Mesenchymal stem cell (in vitro differentiated cells and primary cell): ENCODE measurements at regions not wholly inside any gene's neighbourhood (a gene's known extent, or its start where the extent isn't known, plus 50 kb on each side); places are given as distances from the start of the nearest gene placed in this dataset.

Experiments used
- DNase-seq: peaks from one replicate; pipeline ENCODE4 v3.0.0-alpha.2; 2013
- H2AFZ ChIP-seq: one replicate; pipeline ENCODE4 v1.6.1; 2013; ENCODE audit warnings: low read depth, mild to moderate bottlenecking, control low read depth, inconsistent platforms, low read length, moderate library complexity
- H2AK5ac ChIP-seq: 2 replicates; pipeline ENCODE4 v1.6.1; 2013; ENCODE audit warnings: low read length, moderate library complexity, mild to moderate bottlenecking, inconsistent platforms; ENCODE audit not compliant: severe bottlenecking
- H2BK120ac ChIP-seq: one replicate; pipeline ENCODE4 v1.6.1; 2013; ENCODE audit warnings: low read depth, mild to moderate bottlenecking, inconsistent platforms, low read length, moderate library complexity
- H2BK12ac ChIP-seq, 2 experiments: one replicate each; pipeline ENCODE4 v1.6.1; 2013; ENCODE audit warnings: inconsistent platforms in 2 of 2, low read length in 2 of 2, mild to moderate bottlenecking in 2 of 2, moderate library complexity in 2 of 2, control low read depth in 1 of 2
- H2BK15ac ChIP-seq: one replicate; pipeline ENCODE4 v1.6.1; 2013; ENCODE audit warnings: mild to moderate bottlenecking, low read depth, inconsistent platforms; ENCODE audit not compliant: poor library complexity, severe bottlenecking
- H2BK5ac ChIP-seq: 2 replicates; pipeline ENCODE4 v1.6.1; 2013; ENCODE audit warnings: low read depth, mild to moderate bottlenecking, low read length, control low read depth, inconsistent platforms; ENCODE audit not compliant: poor library complexity, severe bottlenecking
- H3K14ac ChIP-seq, 2 experiments: one replicate each; pipeline ENCODE4 v1.6.1; 2013; ENCODE audit warnings: inconsistent platforms in 2 of 2, low read length in 2 of 2, control low read depth in 1 of 2, mild to moderate bottlenecking in 1 of 2, moderate library complexity in 1 of 2
- H3K18ac ChIP-seq, 2 experiments: one replicate each; pipeline ENCODE4 v1.6.1; 2013; ENCODE audit warnings: inconsistent platforms in 2 of 2, low read length in 2 of 2, control low read depth in 1 of 2, low read depth in 1 of 2, mild to moderate bottlenecking in 1 of 2
- H3K23ac ChIP-seq, 2 experiments: one replicate each; pipeline ENCODE4 v1.6.1; 2013; ENCODE audit warnings: inconsistent platforms in 2 of 2, low read length in 2 of 2, mild to moderate bottlenecking in 2 of 2, moderate library complexity in 2 of 2, control low read depth in 1 of 2
- H3K27ac ChIP-seq: 2 replicates; pipeline ENCODE4 v1.5.1; 2013; ENCODE audit warnings: mild to moderate bottlenecking, moderate library complexity, low read length, control low read depth, inconsistent platforms; ENCODE audit not compliant: poor library complexity, severe bottlenecking
- H3K27me3 ChIP-seq, 2 experiments: 2 replicates each; pipeline versions ENCODE4 v1.6.1 to v1.7.0; 2013; ENCODE audit warnings: low read length in 2 of 2, mild to moderate bottlenecking in 2 of 2, moderate library complexity in 2 of 2, control low read depth in 1 of 2, inconsistent platforms in 1 of 2; ENCODE audit not compliant: control insufficient read depth in 1 of 2, insufficient read depth in 1 of 2
- H3K36me3 ChIP-seq, 2 experiments: 2 replicates each; pipeline versions ENCODE4 v1.6.1 to v1.7.0; 2013; ENCODE audit warnings: low read length in 2 of 2, control low read depth in 1 of 2, inconsistent platforms in 1 of 2, low read depth in 1 of 2, mild to moderate bottlenecking in 1 of 2; ENCODE audit not compliant: insufficient read depth in 2 of 2, control insufficient read depth in 1 of 2
- H3K4ac ChIP-seq, 2 experiments: one replicate each; pipeline ENCODE4 v1.6.1; 2013; ENCODE audit warnings: inconsistent platforms in 2 of 2, low read length in 2 of 2, mild to moderate bottlenecking in 2 of 2, moderate library complexity in 2 of 2, control low read depth in 1 of 2, low read depth in 1 of 2
- H3K4me1 ChIP-seq: 2 replicates; pipeline ENCODE4 v1.6.1; 2013; ENCODE audit warnings: low read depth, low read length, control low read depth; ENCODE audit not compliant: control insufficient read depth, insufficient read depth
- H3K4me2 ChIP-seq: 2 replicates; pipeline ENCODE4 v1.6.1; 2013; ENCODE audit warnings: low read length, mild to moderate bottlenecking, inconsistent platforms; ENCODE audit not compliant: poor library complexity, severe bottlenecking
- H3K4me3 ChIP-seq, 2 experiments: 2 replicates each; pipeline versions ENCODE4 v1.5.1 to v1.7.0; 2013; ENCODE audit warnings: low read length in 2 of 2, mild to moderate bottlenecking in 2 of 2, control low read depth in 1 of 2, low read depth in 1 of 2; ENCODE audit not compliant: insufficient read depth in 1 of 2
- H3K79me1 ChIP-seq: replicated peaks from 2 replicates; pipeline ENCODE4 v1.6.1; 2013; ENCODE audit warnings: mild to moderate bottlenecking, control low read depth, low read length, inconsistent platforms; ENCODE audit not compliant: poor library complexity, severe bottlenecking
- H3K9ac ChIP-seq: 2 replicates; pipeline ENCODE4 v1.7.0; 2013; ENCODE audit warnings: mild to moderate bottlenecking, low read length, moderate library complexity
- H3K9me3 ChIP-seq: 2 replicates; pipeline ENCODE4 v1.7.0; 2013; ENCODE audit warnings: mild to moderate bottlenecking, low read length; ENCODE audit not compliant: control insufficient read depth
- H4K8ac ChIP-seq: one replicate; pipeline ENCODE4 v1.6.1; 2013; ENCODE audit warnings: inconsistent platforms, mild to moderate bottlenecking, low read length, moderate library complexity
- H4K91ac ChIP-seq: one replicate; pipeline ENCODE4 v1.6.1; 2013; ENCODE audit warnings: mild to moderate bottlenecking, low read length, inconsistent platforms
- WGBS: methylation state at CpG from one replicate; pipeline ENCODE4 v1.1.7; 2013; ENCODE audit warnings: mixed read lengths; 5-methylcytosine and 5-hydroxymethylcytosine counted together

GRCh38 chr2:151097895-151098294, 163.8 kb downstream of the RBM43 start:
- Histone ChIP-seq H3K36me3 (no peaks in the 10 kb centered on the region), H3K18ac (no peak overlapping the region), H3K79me1 (no peaks in the 10 kb centered on the region), H3K4me2 (no peak overlapping the region), H3K14ac (no peak overlapping the region), H3K4ac (no peak overlapping the region), H2AK5ac (no peak overlapping the region), H3K9me3 (no peaks in the 10 kb centered on the region), H3K4me3 (no peak overlapping the region), H3K27ac (no peak overlapping the region), H2BK15ac (no peak overlapping the region), H3K9ac (no peak overlapping the region), H3K27me3 (no peaks in the 10 kb centered on the region), H2BK5ac (no peak overlapping the region), H4K91ac (no peak overlapping the region), H2BK12ac (no peak overlapping the region), H3K4me1 (no peaks in the 10 kb centered on the region), H2BK120ac (no peak overlapping the region), H4K8ac (no peak overlapping the region), H3K23ac (no peak overlapping the region), H2AFZ (no peak overlapping the region)
- 84% methylated on average over 4 of the region's 4 CpGs for WGBS
- DNase-seq, result no peak

DNA sequence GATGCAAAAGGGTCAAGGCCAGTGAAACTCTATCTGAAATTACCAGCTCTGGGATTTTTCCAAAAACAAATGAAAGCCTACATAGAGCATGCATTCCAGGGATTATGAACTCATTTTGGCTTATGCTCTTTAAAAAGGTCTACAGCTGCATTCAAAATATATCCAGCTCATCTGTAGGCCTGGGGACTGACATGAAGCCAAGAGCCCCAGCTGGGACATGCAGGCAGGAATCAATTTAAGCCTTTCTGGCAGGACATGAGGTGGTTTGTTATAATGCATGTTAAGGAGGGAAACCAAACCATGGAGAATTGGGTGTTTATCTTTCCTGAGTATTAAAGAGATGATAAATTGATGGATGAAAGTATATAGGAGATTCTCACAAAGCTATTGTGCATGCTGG, 164.5 kb downstream of the RBM43 start:
- H3K27me3 ChIP-seq, result no peaks in the 10 kb centered on the region
- H3K4me2 ChIP-seq, result no peak overlapping the region
- no peak overlapping the region for H2BK120ac ChIP-seq
- H2BK5ac ChIP-seq, result no peak overlapping the region
- H2AK5ac ChIP-seq, result no peak overlapping the region
- H3K4me1 ChIP-seq, result no peaks in the 10 kb centered on the region
- H2BK12ac ChIP-seq, result no peak overlapping the region
- no peak overlapping the region for H4K8ac ChIP-seq
- no peak overlapping the region for H3K4ac ChIP-seq
- no peak overlapping the region for H3K9ac ChIP-seq
- no peak overlapping the region for H3K23ac ChIP-seq
- no peak overlapping the region for H3K18ac ChIP-seq
- H4K91ac ChIP-seq, result no peak overlapping the region
- no peak overlapping the region for H3K27ac ChIP-seq
- H2BK15ac ChIP-seq, result no peak overlapping the region
- no peaks in the 10 kb centered on the region for H3K9me3 ChIP-seq
- H2AFZ ChIP-seq, result no peak overlapping the region
- no peak overlapping the region for H3K4me3 ChIP-seq
- no peak overlapping the region for H3K14ac ChIP-seq
- no peaks in the 10 kb centered on the region for H3K36me3 ChIP-seq
- no peaks in the 10 kb centered on the region for H3K79me1 ChIP-seq
- DNase-seq, result no peak

GRCh38 chr2:151096235-151096634, 165.4 kb downstream of the RBM43 start:
- H2BK15ac ChIP-seq, result no peak overlapping the region
- H3K18ac ChIP-seq, result no peak overlapping the region
- 98% methylated on average over 3 of the region's 3 CpGs for WGBS
- H4K8ac ChIP-seq, result no peak overlapping the region
- no peak overlapping the region for H3K27ac ChIP-seq
- H3K9ac ChIP-seq, result no peak overlapping the region
- no peak overlapping the region for H2BK12ac ChIP-seq
- no peaks in the 10 kb centered on the region for H3K27me3 ChIP-seq
- no peak overlapping the region for H3K4me3 ChIP-seq
- no peaks in the 10 kb centered on the region for H3K4me1 ChIP-seq
- H3K36me3 ChIP-seq, result no peaks in the 10 kb centered on the region
- H2AK5ac ChIP-seq, result no peak overlapping the region
- no peak for DNase-seq
- no peak overlapping the region for H4K91ac ChIP-seq
- H3K4ac ChIP-seq, result no peak overlapping the region
- no peak overlapping the region for H2BK5ac ChIP-seq
- H3K23ac ChIP-seq, result no peak overlapping the region
- H3K9me3 ChIP-seq, result no peaks in the 10 kb centered on the region
- no peak overlapping the region for H3K14ac ChIP-seq
- H3K4me2 ChIP-seq, result no peak overlapping the region
- no peak overlapping the region for H2AFZ ChIP-seq
- no peak overlapping the region for H2BK120ac ChIP-seq
- no peaks in the 10 kb centered on the region for H3K79me1 ChIP-seq

DNA sequence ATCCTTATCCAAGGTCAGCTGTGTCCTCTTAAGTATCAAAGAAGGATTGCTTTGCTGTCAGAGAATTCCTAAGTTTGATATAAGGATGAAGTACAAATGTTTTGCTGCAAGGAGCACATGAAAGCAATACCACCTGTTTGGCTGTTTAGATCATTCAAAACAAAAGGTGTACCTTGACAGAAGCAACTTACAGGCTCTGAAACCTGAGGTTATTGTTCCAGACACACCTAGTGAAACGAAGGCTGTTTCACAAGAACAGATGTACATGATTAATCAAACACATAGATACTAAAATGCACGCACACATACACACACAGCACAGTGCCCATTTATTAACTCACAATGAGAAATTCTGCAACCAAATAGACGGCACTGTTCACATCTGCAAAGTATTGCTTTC, 166.2 kb downstream of the RBM43 start:
- no peaks in the 10 kb centered on the region for H3K9me3 ChIP-seq
- H3K18ac ChIP-seq, result no peak overlapping the region
- no peak overlapping the region for H2BK120ac ChIP-seq
- no peak for DNase-seq
- H3K4me2 ChIP-seq, result no peak overlapping the region
- H4K91ac ChIP-seq, result no peak overlapping the region
- 72% methylated on average over 3 of the region's 3 CpGs for WGBS
- H3K4ac ChIP-seq, result no peak overlapping the region
- H2BK15ac ChIP-seq, result no peak overlapping the region
- no peak overlapping the region for H3K14ac ChIP-seq
- H3K27me3 ChIP-seq, result no peaks in the 10 kb centered on the region
- H2AFZ ChIP-seq, result no peak overlapping the region
- no peak overlapping the region for H4K8ac ChIP-seq
- H3K36me3 ChIP-seq, result no peaks in the 10 kb centered on the region
- H2BK5ac ChIP-seq, result no peak overlapping the region
- H2BK12ac ChIP-seq, result no peak overlapping the region
- H3K27ac ChIP-seq, result no peak overlapping the region
- H3K23ac ChIP-seq, result no peak overlapping the region
- H2AK5ac ChIP-seq, result no peak overlapping the region
- H3K9ac ChIP-seq, result no peak overlapping the region
- no peaks in the 10 kb centered on the region for H3K79me1 ChIP-seq
- H3K4me1 ChIP-seq, result no peaks in the 10 kb centered on the region
- H3K4me3 ChIP-seq, result no peak overlapping the region
